SK-N-SH treated with all-trans-retinoic acid at 6 μM for 48 hours (cell line): ENCODE measurements at regions not wholly inside any gene's neighbourhood (a gene's known extent, or its start where the extent isn't known, plus 50 kb on each side); places are given as distances from the start of the nearest gene placed in this dataset.

Experiments used
- ATAC-seq: fragments of 200-7000 bp; cut with Tn5 transposase; 3 replicates; pipeline ENCODE4 v1.9.1; 2020; ENCODE audit warnings: mild to moderate bottlenecking, moderate library complexity
- ARNTL ChIP-seq: fragments of 450-650 bp; formaldehyde crosslinking; IDR thresholded peaks from 2 replicates; pipeline ENCODE4 v1.5.0; 2020; ENCODE audit warnings: low read depth, mild to moderate bottlenecking, moderate library complexity, borderline replicate concordance
- BACH2 ChIP-seq: fragments of 250-450 bp; sonication (Bioruptor Pico); IDR thresholded peaks from 2 replicates; pipeline ENCODE4 v1.9.0; 2021; ENCODE audit warnings: mild to moderate bottlenecking, borderline replicate concordance
- CSDC2 ChIP-seq: fragments of 250-450 bp; sonication (Bioruptor Pico); IDR thresholded peaks from 2 replicates; pipeline ENCODE4 v1.5.0; 2020; ENCODE audit warnings: mild to moderate bottlenecking, moderate library complexity
- ESRRG ChIP-seq: fragments of 250-450 bp; sonication (Bioruptor Pico); IDR thresholded peaks from 2 replicates; pipeline ENCODE4 v1.6.1; 2021; ENCODE audit warnings: mild to moderate bottlenecking
- GLIS3 ChIP-seq: fragments of 250-450 bp; sonication (Bioruptor Pico); IDR thresholded peaks from 2 replicates; pipeline ENCODE4 v1.5.0; 2020; ENCODE audit warnings: mild to moderate bottlenecking, moderate library complexity
- ISL1 ChIP-seq: fragments of 250-450 bp; sonication (Bioruptor Pico); IDR thresholded peaks from 2 replicates; pipeline ENCODE4 v2.1.2; 2022; ENCODE audit warnings: mild to moderate bottlenecking, moderate library complexity
- OSR1 ChIP-seq: fragments of 250-450 bp; sonication (Bioruptor Pico); IDR thresholded peaks from 2 replicates; pipeline ENCODE4 v1.8.0; 2022; ENCODE audit warnings: moderate library complexity, mild to moderate bottlenecking, inconsistent platforms
- PPARA ChIP-seq: fragments of 250-450 bp; sonication (Bioruptor Pico); IDR thresholded peaks from 2 replicates; pipeline ENCODE4 v1.5.0; 2020; ENCODE audit warnings: mild to moderate bottlenecking, borderline replicate concordance
- RARB ChIP-seq: fragments of 250-450 bp; sonication (Bioruptor Pico); IDR thresholded peaks from 2 replicates; pipeline ENCODE4 v1.8.0; 2021; ENCODE audit warnings: mild to moderate bottlenecking, moderate library complexity
- TCF4 ChIP-seq: fragments of 250-450 bp; sonication (Bioruptor Pico); IDR thresholded peaks from 2 replicates; pipeline ENCODE4 v1.8.0; 2021; ENCODE audit warnings: mild to moderate bottlenecking, moderate library complexity, borderline replicate concordance
- TOX ChIP-seq: fragments of 250-450 bp; sonication (Bioruptor Pico); IDR thresholded peaks from 2 replicates; pipeline ENCODE4 v1.8.0; 2021; ENCODE audit warnings: mild to moderate bottlenecking, moderate library complexity, borderline replicate concordance
- ZFP3 ChIP-seq: fragments of 250-450 bp; sonication (Bioruptor Pico); IDR thresholded peaks from 2 replicates; pipeline ENCODE4 v1.5.0; 2020; ENCODE audit warnings: mild to moderate bottlenecking, moderate library complexity
- ZFP30 ChIP-seq: fragments of 450-650 bp; formaldehyde crosslinking; IDR thresholded peaks from 2 replicates; pipeline ENCODE4 v1.5.0; 2022; ENCODE audit warnings: mild to moderate bottlenecking, moderate library complexity
- ZNF565 ChIP-seq: fragments of 450-650 bp; formaldehyde crosslinking; conservative IDR thresholded peaks from 2 replicates; pipeline ENCODE4 v1.5.0; 2020; ENCODE audit warnings: low read depth, mild to moderate bottlenecking, moderate library complexity
- ZNF70 ChIP-seq: fragments of 450-650 bp; formaldehyde crosslinking; IDR thresholded peaks from 2 replicates; pipeline ENCODE4 v1.5.0; 2020; ENCODE audit warnings: mild to moderate bottlenecking, moderate library complexity
- ZNF8 ChIP-seq: fragments of 450-650 bp; formaldehyde crosslinking; IDR thresholded peaks from 2 replicates; pipeline ENCODE4 v1.5.0; 2020; ENCODE audit warnings: mild to moderate bottlenecking, moderate library complexity
- TF ChIP-seq, protein P1 (sequence below): fragments of 250-450 bp; sonication (Bioruptor Pico); IDR thresholded peaks from 2 replicates; pipeline ENCODE4 v1.8.0; 2020; ENCODE audit warnings: mild to moderate bottlenecking, moderate library complexity, borderline replicate concordance
- TF ChIP-seq, protein P2 (sequence below): fragments of 250-450 bp; sonication (Bioruptor Pico); IDR thresholded peaks from 2 replicates; pipeline ENCODE4 v1.5.0; 2020; ENCODE audit warnings: mild to moderate bottlenecking, moderate library complexity
- TF ChIP-seq, protein P3 (sequence below): fragments of 250-450 bp; sonication (Bioruptor Pico); IDR thresholded peaks from 2 replicates; pipeline ENCODE4 v1.5.1; 2020; ENCODE audit warnings: low read depth, mild to moderate bottlenecking, moderate library complexity
- TF ChIP-seq, protein P4 (sequence below): fragments of 250-450 bp; sonication (Bioruptor Pico); IDR thresholded peaks from 2 replicates; pipeline ENCODE4 v1.5.1; 2021; ENCODE audit warnings: mild to moderate bottlenecking, moderate library complexity

DNA sequence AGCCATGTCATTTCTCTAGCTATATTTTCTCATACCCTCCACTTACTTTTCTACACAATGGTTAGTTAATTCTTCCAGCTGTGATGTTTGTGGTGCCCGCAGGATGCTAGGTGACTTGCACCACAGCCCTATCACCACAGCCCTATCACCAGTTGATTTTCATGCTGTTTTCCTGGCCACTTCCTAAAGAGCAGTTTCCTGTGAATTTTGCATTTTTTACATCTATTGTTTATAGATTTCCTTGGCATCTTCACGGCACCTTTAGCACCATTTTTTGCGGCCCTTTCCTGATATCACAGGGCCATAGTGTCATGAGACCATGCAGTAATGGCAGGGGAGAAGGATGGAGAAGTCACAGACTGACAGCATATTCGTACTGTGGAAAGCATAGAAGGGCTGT is 132.9 kb upstream of the PRICKLE2 start:
- TF ChIP-seq BACH2 (CRISPR knock-in tag), result no peak
- ATAC-seq, result no peak

DNA sequence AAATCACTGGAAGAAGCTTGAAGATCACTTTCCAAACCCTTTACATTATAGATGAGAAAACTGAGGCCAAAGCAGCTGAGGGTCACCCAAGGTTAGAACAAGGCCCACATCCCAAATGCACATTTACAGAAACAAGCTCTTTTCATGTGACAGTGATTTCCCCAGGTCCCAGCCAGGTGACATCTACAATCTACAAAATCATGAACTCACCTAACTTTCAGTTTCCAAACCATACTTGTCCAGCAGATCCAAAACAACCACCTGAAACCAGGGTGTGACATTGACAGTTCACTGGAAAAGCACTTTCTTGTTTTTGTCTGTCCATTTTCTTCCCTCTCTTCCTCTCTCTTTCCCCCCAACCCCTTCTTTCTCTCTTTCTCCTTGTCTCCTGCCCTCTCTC is 132.2 kb upstream of the PRICKLE2 start:
- TF ChIP-seq CSDC2 (CRISPR knock-in tag) (no peak), ESRRG (CRISPR knock-in tag) (no peak), ZFP3 (no peak), RARB (CRISPR knock-in tag) (no peak), ZNF8 (CRISPR knock-in tag) (no peak), OSR1 (CRISPR knock-in tag) (no peak), GLIS3 (no peak), TOX (CRISPR knock-in tag) (no peak)
- TF ChIP-seq, protein P1, sequence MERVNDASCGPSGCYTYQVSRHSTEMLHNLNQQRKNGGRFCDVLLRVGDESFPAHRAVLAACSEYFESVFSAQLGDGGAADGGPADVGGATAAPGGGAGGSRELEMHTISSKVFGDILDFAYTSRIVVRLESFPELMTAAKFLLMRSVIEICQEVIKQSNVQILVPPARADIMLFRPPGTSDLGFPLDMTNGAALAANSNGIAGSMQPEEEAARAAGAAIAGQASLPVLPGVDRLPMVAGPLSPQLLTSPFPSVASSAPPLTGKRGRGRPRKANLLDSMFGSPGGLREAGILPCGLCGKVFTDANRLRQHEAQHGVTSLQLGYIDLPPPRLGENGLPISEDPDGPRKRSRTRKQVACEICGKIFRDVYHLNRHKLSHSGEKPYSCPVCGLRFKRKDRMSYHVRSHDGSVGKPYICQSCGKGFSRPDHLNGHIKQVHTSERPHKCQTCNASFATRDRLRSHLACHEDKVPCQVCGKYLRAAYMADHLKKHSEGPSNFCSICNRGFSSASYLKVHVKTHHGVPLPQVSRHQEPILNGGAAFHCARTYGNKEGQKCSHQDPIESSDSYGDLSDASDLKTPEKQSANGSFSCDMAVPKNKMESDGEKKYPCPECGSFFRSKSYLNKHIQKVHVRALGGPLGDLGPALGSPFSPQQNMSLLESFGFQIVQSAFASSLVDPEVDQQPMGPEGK (CRISPR knock-in tag), result no peak
- ATAC-seq, result no peak

DNA sequence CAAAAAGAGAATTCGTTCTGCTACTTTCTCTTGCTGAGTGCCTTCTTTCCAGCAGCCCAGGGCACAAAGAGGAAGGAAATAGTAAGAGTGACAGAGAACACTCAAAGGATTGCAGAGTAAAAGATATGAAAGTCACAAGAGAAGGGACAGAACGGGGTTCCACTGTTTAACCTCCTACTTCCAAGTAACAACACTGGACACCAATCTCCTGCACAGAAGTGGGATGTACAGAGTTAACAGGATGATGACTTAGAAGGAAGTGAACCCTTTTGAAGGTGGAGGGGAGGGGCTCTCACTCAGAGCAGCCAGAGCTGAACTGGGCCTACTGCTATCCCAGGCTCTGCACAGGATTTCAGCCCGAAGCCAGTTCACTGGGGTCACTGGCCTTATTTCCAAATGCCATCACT is 130.1 kb upstream of the PRICKLE2 start:
- peak; percentile 64 for ATAC-seq
- no peak for TF ChIP-seq ARNTL (CRISPR knock-in tag)
- TF ChIP-seq ISL1, result no peak
- TF ChIP-seq ZNF70 (CRISPR knock-in tag), result no peak
- no peak for TF ChIP-seq TOX (CRISPR knock-in tag)
- no peak for TF ChIP-seq OSR1 (CRISPR knock-in tag)
- TF ChIP-seq RARB (CRISPR knock-in tag), result no peak
- no peak for TF ChIP-seq TCF4 (CRISPR knock-in tag)
- TF ChIP-seq ESRRG (CRISPR knock-in tag), result no peak
- no peak for TF ChIP-seq ZNF565
- TF ChIP-seq, protein P2, sequence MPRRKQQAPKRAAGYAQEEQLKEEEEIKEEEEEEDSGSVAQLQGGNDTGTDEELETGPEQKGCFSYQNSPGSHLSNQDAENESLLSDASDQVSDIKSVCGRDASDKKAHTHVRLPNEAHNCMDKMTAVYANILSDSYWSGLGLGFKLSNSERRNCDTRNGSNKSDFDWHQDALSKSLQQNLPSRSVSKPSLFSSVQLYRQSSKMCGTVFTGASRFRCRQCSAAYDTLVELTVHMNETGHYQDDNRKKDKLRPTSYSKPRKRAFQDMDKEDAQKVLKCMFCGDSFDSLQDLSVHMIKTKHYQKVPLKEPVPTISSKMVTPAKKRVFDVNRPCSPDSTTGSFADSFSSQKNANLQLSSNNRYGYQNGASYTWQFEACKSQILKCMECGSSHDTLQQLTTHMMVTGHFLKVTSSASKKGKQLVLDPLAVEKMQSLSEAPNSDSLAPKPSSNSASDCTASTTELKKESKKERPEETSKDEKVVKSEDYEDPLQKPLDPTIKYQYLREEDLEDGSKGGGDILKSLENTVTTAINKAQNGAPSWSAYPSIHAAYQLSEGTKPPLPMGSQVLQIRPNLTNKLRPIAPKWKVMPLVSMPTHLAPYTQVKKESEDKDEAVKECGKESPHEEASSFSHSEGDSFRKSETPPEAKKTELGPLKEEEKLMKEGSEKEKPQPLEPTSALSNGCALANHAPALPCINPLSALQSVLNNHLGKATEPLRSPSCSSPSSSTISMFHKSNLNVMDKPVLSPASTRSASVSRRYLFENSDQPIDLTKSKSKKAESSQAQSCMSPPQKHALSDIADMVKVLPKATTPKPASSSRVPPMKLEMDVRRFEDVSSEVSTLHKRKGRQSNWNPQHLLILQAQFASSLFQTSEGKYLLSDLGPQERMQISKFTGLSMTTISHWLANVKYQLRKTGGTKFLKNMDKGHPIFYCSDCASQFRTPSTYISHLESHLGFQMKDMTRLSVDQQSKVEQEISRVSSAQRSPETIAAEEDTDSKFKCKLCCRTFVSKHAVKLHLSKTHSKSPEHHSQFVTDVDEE (CRISPR knock-in tag), result no peak
- TF ChIP-seq, protein P3, sequence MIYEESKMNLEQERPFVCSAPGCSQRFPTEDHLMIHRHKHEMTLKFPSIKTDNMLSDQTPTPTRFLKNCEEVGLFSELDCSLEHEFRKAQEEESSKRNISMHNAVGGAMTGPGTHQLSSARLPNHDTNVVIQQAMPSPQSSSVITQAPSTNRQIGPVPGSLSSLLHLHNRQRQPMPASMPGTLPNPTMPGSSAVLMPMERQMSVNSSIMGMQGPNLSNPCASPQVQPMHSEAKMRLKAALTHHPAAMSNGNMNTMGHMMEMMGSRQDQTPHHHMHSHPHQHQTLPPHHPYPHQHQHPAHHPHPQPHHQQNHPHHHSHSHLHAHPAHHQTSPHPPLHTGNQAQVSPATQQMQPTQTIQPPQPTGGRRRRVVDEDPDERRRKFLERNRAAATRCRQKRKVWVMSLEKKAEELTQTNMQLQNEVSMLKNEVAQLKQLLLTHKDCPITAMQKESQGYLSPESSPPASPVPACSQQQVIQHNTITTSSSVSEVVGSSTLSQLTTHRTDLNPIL (CRISPR knock-in tag), result no peak
- TF ChIP-seq, protein P4, sequence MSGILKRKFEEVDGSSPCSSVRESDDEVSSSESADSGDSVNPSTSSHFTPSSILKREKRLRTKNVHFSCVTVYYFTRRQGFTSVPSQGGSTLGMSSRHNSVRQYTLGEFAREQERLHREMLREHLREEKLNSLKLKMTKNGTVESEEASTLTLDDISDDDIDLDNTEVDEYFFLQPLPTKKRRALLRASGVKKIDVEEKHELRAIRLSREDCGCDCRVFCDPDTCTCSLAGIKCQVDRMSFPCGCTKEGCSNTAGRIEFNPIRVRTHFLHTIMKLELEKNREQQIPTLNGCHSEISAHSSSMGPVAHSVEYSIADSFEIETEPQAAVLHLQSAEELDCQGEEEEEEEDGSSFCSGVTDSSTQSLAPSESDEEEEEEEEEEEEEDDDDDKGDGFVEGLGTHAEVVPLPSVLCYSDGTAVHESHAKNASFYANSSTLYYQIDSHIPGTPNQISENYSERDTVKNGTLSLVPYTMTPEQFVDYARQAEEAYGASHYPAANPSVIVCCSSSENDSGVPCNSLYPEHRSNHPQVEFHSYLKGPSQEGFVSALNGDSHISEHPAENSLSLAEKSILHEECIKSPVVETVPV (CRISPR knock-in tag), result no peak
- TF ChIP-seq CSDC2 (CRISPR knock-in tag), result no peak
- no peak for TF ChIP-seq GLIS3
- TF ChIP-seq ZFP30 (CRISPR knock-in tag), result no peak

DNA sequence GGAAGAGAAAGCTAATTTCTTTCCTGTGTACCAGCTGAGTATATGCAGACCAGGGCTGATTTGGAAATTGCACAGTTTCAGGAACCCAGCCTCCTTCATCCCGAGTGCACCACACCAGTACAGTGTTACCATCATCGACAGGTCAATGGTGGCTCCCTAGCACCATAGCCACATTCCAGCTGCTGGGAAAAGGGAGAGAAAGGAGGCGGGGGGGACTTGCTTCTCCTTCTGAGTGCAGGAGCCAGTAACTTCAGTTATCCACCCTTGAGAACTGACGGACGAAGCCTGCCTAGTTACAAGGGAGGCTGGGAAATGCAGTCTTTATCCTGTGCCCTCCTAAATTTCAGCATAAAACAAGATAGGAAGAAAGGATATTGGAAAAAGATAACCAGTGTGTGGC is 129.7 kb upstream of the PRICKLE2 start:
- ATAC-seq, result no peak
- TF ChIP-seq ZNF8 (CRISPR knock-in tag), result no peak
- TF ChIP-seq PPARA, result no peak
- TF ChIP-seq, protein P1 (CRISPR knock-in tag), result no peak
- TF ChIP-seq, protein P4 (CRISPR knock-in tag), result no peak
- no peak for TF ChIP-seq TCF4 (CRISPR knock-in tag)
- TF ChIP-seq GLIS3, result no peak
- no peak for TF ChIP-seq ARNTL (CRISPR knock-in tag)
- TF ChIP-seq ISL1, result no peak
- TF ChIP-seq CSDC2 (CRISPR knock-in tag), result no peak
- no peak for TF ChIP-seq BACH2 (CRISPR knock-in tag)
- TF ChIP-seq, protein P2 (CRISPR knock-in tag), result no peak
